Coronary artery (tissue), 2 donors: ENCODE measurements at regions not wholly inside any gene's neighbourhood (a gene's known extent, or its start where the extent isn't known, plus 50 kb on each side); places are given as distances from the start of the nearest gene placed in this dataset.

Source experiments
- DNase-seq: peaks from one replicate; pipeline ENCODE4 v3.0.0-alpha.2; 2017; ENCODE audit warnings: low spot score
- H3K27ac ChIP-seq, 2 donors: fragments of 200-600 bp; sonication (generic); one replicate each; pipeline ENCODE4 v1.5.1; 2016 to 2019
- H3K4me3 ChIP-seq: fragments of 200-600 bp; sonication (generic); 2 replicates; pipeline ENCODE4 v1.5.1; 2016; ENCODE audit warnings: mild to moderate bottlenecking, moderate library complexity
- CTCF ChIP-seq: fragments of 200-600 bp; sonication (generic); IDR thresholded peaks from one replicate; pipeline ENCODE4 v1.5.1; 2019; ENCODE audit warnings: antibody characterized with exemption

- no peak for TF ChIP-seq CTCF
- DNase-seq, result no peak
- H3K4me3 ChIP-seq, result no peak overlapping the region
- no peak overlapping the region for H3K27ac ChIP-seq
Measured at GRCh38 chr9:19999491-20000057, 210.7 kb upstream of the SLC24A2 start.

- TF ChIP-seq CTCF, result no peak
- DNase-seq, result no peak
- H3K4me3 ChIP-seq, result no peak overlapping the region
- no peak overlapping the region for H3K27ac ChIP-seq
Measured at GRCh38 chr9:19998823-19999455, 210.1 kb upstream of the SLC24A2 start.

- no peak overlapping the region for H3K27ac ChIP-seq
- no peak for DNase-seq
Measured at GRCh38 chr9:19998153-19998552, 209.3 kb upstream of the SLC24A2 start.

GRCh38 chr9:19995619-19996018 is 206.8 kb upstream of the SLC24A2 start:
- DNase-seq, result no peak
- H3K27ac ChIP-seq, result no peak overlapping the region
- no peak overlapping the region for H3K4me3 ChIP-seq
- no peak for TF ChIP-seq CTCF

More at GRCh38 chr9:19998153-19998552, 209.3 kb upstream of the SLC24A2 start:
- TF ChIP-seq CTCF, result no peak
- H3K4me3 ChIP-seq, result no peak overlapping the region

GRCh38 chr9:19994296-19994695 is 205.5 kb upstream of the SLC24A2 start:
- no peak for TF ChIP-seq CTCF
- DNase-seq, result no peak

GRCh38 chr9:19992556-19992955 is 203.7 kb upstream of the SLC24A2 start:
- no peak overlapping the region for H3K27ac ChIP-seq
- no peak for DNase-seq
- H3K4me3 ChIP-seq, result no peak overlapping the region
- no peak for TF ChIP-seq CTCF

More at GRCh38 chr9:19994296-19994695, 205.5 kb upstream of the SLC24A2 start:
- Histone ChIP-seq H3K27ac (no peak overlapping the region), H3K4me3 (no peak overlapping the region)

GRCh38 chr9:19989213-19989612 is 200.4 kb upstream of the SLC24A2 start:
- DNase-seq, result no peak
- TF ChIP-seq CTCF, result no peak
- Histone ChIP-seq H3K4me3 (no peak overlapping the region), H3K27ac (no peak overlapping the region)
